ENCODE measurements at regions not wholly inside any gene's neighbourhood (a gene's known extent, or its start where the extent isn't known, plus 50 kb on each side); places are given as distances from the start of the nearest gene placed in this dataset.

DNA sequence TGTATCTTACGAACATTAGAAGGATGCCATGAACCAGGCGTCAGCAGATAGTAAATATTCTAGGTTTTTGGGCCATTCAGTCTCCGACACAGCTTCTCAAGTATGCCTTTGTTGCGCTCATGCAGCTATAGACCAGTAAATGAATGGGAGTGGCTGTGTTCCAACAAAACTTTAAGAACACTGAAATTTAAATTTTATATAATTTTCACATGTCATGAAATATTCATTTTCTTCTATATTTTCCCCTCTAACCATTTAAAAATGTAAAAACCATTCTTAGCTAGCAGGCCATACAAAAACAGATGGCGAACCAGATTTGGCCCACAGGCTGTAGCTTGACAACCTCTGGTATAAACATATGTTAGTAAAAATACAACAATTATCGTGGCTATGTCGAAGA lies 151.8 kb upstream of the KIT start:
- TF ChIP-seq, protein P1, sequence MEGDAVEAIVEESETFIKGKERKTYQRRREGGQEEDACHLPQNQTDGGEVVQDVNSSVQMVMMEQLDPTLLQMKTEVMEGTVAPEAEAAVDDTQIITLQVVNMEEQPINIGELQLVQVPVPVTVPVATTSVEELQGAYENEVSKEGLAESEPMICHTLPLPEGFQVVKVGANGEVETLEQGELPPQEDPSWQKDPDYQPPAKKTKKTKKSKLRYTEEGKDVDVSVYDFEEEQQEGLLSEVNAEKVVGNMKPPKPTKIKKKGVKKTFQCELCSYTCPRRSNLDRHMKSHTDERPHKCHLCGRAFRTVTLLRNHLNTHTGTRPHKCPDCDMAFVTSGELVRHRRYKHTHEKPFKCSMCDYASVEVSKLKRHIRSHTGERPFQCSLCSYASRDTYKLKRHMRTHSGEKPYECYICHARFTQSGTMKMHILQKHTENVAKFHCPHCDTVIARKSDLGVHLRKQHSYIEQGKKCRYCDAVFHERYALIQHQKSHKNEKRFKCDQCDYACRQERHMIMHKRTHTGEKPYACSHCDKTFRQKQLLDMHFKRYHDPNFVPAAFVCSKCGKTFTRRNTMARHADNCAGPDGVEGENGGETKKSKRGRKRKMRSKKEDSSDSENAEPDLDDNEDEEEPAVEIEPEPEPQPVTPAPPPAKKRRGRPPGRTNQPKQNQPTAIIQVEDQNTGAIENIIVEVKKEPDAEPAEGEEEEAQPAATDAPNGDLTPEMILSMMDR (IDR thresholded peaks at IDR 0.05) = no peak
- no peak for TF ChIP-seq POLR2AphosphoS5 (IDR thresholded peaks at IDR 0.05)
- TF ChIP-seq POLR2A (IDR thresholded peaks at IDR 0.05; ENCODE audit: low read depth) = no peak
- no peak for TF ChIP-seq EP300 (IDR thresholded peaks at IDR 0.05)
